PFSK-1 (cell line): ENCODE measurements at regions not wholly inside any gene's neighbourhood (a gene's known extent, or its start where the extent isn't known, plus 50 kb on each side); places are given as distances from the start of the nearest gene placed in this dataset.
A peak's percentile ranks its signal among the peaks of the same experiment; 100 is the strongest.

Experiments used
- FOXP2 ChIP-seq: optimal IDR thresholded peaks from 2 replicates; pipeline ENCODE3; 2011; ENCODE audit warnings: borderline replicate concordance, control low read depth, inconsistent platforms; ENCODE audit not compliant: insufficient read depth; ENCODE audit errors: extremely low read length, extremely low read depth
- POLR2AphosphoS5 ChIP-seq: IDR thresholded peaks from 2 replicates; pipeline ENCODE4 v1.6.1; 2012; ENCODE audit warnings: low read depth, mild to moderate bottlenecking, control low read depth, low read length, moderate library complexity
- REST ChIP-seq, 2 experiments: IDR thresholded peaks; 2 replicates each; pipeline versions ENCODE4 v1.6.1 to v1.8.0; 2011 to 2012; ENCODE audit warnings: low read depth in 2 of 2, low read length in 2 of 2, control low read depth in 1 of 2, inconsistent platforms in 1 of 2, mild to moderate bottlenecking in 1 of 2, moderate library complexity in 1 of 2; ENCODE audit not compliant: insufficient read depth in 1 of 2
- SIN3A ChIP-seq: IDR thresholded peaks from 2 replicates; pipeline ENCODE4 v1.6.1; 2012; ENCODE audit warnings: mild to moderate bottlenecking, low read length, moderate library complexity, borderline replicate concordance; ENCODE audit not compliant: insufficient read depth
- TAF1 ChIP-seq: IDR thresholded peaks from 2 replicates; pipeline ENCODE4 v1.6.1; 2012; ENCODE audit warnings: low read length, control low read depth, borderline replicate concordance; ENCODE audit not compliant: insufficient read depth

- TF ChIP-seq SIN3A (no peak), TAF1 (no peak), REST (IDR thresholded peaks at IDR 0.05; ENCODE audit: insufficient read depth in 1 of 2, low read depth in 2 of 2, low read length in 2 of 2) (no peak), FOXP2 (no peak)
Observed at GRCh38 chr17:68710035-68710780, 109.0 kb upstream of the FAM20A start.

DNA sequence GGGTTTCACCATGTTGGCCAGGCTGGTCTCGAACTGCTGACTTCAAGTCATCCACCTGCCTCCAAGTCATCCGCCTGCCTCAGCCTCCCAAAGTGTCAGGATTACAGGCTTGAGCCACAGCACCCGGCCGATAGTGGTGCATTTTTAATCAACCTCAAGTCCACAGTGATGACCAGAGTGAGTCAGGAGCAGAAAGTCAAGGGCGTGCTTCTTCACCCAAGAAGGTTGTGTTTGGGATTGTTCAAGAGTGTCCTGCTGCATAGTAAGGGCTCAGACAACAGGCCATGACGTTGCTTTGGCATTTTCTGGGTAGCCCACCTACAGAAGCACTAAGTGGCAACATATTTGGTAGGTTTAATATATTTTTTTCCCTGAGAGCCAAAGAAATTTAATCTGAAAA is 108.3 kb upstream of the FAM20A start:
- TF ChIP-seq POLR2AphosphoS5 (no peak), TAF1 (no peak), SIN3A (no peak), REST (IDR thresholded peaks at IDR 0.05; ENCODE audit: insufficient read depth in 1 of 2, low read depth in 2 of 2, low read length in 2 of 2) (no peak), FOXP2 (no peak)

DNA sequence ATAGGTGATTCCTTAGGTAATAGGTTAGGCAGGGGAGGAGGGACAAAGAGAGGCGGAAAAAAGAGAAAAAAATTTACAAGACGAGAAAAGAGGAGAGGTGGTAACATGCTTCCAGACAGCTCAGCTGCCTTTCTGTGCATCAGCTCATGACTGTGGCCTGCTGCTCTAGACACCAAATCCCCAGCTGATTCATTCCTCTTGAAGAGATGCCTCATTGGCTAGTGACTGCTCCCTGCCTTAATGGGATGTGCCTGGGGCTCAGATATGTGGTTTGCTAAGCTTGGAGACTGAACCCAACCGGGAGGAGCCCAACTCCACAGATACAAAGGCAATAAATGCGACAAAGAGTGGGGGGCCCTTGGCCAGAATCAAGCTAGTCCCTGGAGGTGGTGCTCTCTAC is 105.9 kb upstream of the FAM20A start:
- TF ChIP-seq FOXP2 (no peak), TAF1 (no peak), POLR2AphosphoS5 (no peak), SIN3A (no peak), REST (IDR thresholded peaks at IDR 0.05; ENCODE audit: insufficient read depth in 1 of 2, low read depth in 2 of 2, low read length in 2 of 2) (no peak)

DNA sequence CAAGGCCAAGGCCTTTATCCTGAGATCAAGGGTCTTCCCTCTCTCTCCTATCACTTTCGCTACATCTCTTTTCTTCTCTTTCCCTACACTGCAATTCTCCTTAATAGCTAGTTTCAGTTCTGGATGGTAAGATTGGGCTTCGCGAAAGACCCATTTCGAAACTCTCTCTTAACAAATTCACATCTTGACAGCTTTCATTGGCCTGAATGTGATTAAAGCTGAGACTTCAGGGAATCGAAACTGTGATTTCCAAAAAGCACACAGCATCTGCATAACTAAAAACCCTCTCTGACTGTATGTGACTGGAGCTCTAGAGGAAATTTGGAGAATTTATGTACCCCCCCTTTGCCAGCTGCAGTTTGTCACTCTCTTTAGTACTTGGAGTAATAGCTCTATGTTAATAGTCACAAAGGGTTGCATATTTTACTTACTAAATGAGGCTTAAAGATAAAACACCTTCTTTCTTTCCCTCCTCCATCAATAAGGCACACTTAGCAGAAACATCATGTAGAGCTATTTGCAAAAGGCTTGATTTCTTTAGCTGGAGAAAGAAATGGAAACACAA is 105.3 kb upstream of the FAM20A start:
- no peak for TF ChIP-seq SIN3A
- TF ChIP-seq FOXP2, result no peak

DNA sequence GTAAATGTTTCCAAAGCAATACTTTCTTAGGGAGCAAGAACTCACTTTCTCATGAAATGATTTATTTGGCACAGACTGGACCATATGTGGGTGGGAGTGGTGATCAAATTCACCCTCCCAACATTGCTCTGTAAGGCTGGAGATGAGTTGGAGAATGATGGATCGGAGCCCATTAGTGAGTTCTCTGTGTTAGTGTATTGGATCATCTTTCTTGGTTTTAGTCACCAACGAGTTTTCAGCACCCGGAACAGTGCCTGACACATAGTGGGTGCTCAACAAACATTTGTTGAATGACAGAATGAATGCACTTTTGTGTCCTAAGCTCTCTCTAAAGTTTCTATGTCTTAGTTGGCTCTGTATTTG is 104.5 kb upstream of the FAM20A start:
- no peak for TF ChIP-seq FOXP2
- TF ChIP-seq TAF1, result no peak
- peak; percentile 27 to 78; a peak in 2 of 4 replicates for TF ChIP-seq REST (IDR thresholded peaks at IDR 0.05; ENCODE audit: insufficient read depth in 1 of 2, low read depth in 2 of 2, low read length in 2 of 2)
